Psoas muscle (tissue), 7 donors: ENCODE measurements at regions not wholly inside any gene's neighbourhood (a gene's known extent, or its start where the extent isn't known, plus 50 kb on each side); places are given as distances from the start of the nearest gene placed in this dataset.
A peak's percentile ranks its signal among the peaks of the same experiment; 100 is the strongest.
"Not testable (repeated sequence)": the region's sequence is repeated elsewhere in the genome, so short reads cannot be mapped to it uniquely, and the experiment has no call there.

Source experiments
- ATAC-seq, 4 donors: fragments of 200-7000 bp; cut with Tn5 transposase; one replicate each; pipeline ENCODE4 v1.9.1; 2020; ENCODE audit warnings: moderate library complexity in 3 of 4, mild to moderate bottlenecking in 2 of 4
- DNase-seq, 2 donors: peaks; one replicate each; pipeline ENCODE4 v3.0.0-alpha.2; 2020
- H3K27ac ChIP-seq: fragments of 200-600 bp; one replicate; pipeline ENCODE4 v1.8.0; 2022
- H3K27me3 ChIP-seq, 3 donors: fragments of 200-600 bp in 1 of 3; one replicate each; pipeline versions ENCODE4 v1.6.1 to v1.8.0; 2013 to 2022; ENCODE audit warnings: low read length in 2 of 3, mild to moderate bottlenecking in 2 of 3, moderate library complexity in 1 of 3; ENCODE audit not compliant: insufficient read depth in 3 of 3
- H3K36me3 ChIP-seq, 2 donors: fragments of 200-600 bp in 1 of 2; one replicate each; pipeline versions ENCODE4 v1.6.1 to v1.8.0; 2013 to 2022; ENCODE audit warnings: low read depth in 1 of 2, mild to moderate bottlenecking in 1 of 2, moderate library complexity in 1 of 2; ENCODE audit not compliant: insufficient read depth in 1 of 2
- H3K4me1 ChIP-seq: fragments of 200-600 bp; one replicate; pipeline ENCODE4 v1.8.0; 2022
- H3K4me3 ChIP-seq: fragments of 200-600 bp; one replicate; pipeline ENCODE4 v1.8.0; 2022; ENCODE audit warnings: mild to moderate bottlenecking
- H3K9me3 ChIP-seq: fragments of 200-600 bp; one replicate; pipeline ENCODE4 v1.8.0; 2022
- WGBS, 3 donors: extraction: QIAGEN DNeasy Blood & Tissue Kit; methylation state at CpG; one replicate each; pipeline versions ENCODE4 v1.1.6 to v1.1.7; 2013; 5-methylcytosine and 5-hydroxymethylcytosine counted together
- intact Hi-C, 2 donors: fragments of 100-400 bp; cut with DNase I; formaldehyde crosslinking; loops; one replicate each; pipeline versions ENCODE4 v1.11.0 to v1.14.2; 2022
- TF ChIP-seq, protein P1 (sequence below): fragments of 200-600 bp; IDR thresholded peaks from one replicate; pipeline ENCODE4 v1.8.0; 2022; ENCODE audit warnings: antibody characterized with exemption
- donor health status: healthy with polysubstance abuse.
- donor health status: DM: no; HTN: no; CAD: no; lungs with moderate emphysema.
- donor health status: Bipolar disorder and iron deficiency.
- donor health status: healthy.
- donor health status: DM: yes; HTN: yes; CAD: no.
- donor health status: DM: no; HTN: no; CAD: no.
- donor health status: DM: yes; HTN: yes; CAD: no.

DNA sequence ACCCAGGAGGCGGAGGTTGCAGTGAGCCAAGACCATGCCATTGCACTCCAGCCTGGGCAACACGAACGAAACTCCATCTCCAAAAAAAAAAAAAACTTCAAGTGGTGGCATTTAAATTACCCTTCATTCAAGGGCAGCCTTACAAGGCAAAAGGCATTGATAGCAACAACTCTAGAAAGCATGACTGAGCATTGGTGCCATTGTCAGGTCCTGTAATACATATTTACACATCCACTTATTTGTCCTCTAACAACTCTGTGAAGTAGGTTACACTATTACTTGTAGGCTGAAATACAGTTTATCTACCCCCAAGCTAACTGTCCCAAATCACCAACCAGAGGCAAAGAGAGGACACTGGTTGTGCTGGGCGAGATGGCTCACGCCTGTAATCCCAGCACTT, 52.7 kb upstream of the LARP1 start:
- no peaks in the 10 kb centered on the region for H3K36me3 ChIP-seq
- no peak for ATAC-seq
- TF ChIP-seq, protein P1, sequence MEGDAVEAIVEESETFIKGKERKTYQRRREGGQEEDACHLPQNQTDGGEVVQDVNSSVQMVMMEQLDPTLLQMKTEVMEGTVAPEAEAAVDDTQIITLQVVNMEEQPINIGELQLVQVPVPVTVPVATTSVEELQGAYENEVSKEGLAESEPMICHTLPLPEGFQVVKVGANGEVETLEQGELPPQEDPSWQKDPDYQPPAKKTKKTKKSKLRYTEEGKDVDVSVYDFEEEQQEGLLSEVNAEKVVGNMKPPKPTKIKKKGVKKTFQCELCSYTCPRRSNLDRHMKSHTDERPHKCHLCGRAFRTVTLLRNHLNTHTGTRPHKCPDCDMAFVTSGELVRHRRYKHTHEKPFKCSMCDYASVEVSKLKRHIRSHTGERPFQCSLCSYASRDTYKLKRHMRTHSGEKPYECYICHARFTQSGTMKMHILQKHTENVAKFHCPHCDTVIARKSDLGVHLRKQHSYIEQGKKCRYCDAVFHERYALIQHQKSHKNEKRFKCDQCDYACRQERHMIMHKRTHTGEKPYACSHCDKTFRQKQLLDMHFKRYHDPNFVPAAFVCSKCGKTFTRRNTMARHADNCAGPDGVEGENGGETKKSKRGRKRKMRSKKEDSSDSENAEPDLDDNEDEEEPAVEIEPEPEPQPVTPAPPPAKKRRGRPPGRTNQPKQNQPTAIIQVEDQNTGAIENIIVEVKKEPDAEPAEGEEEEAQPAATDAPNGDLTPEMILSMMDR = no peak
- WGBS, 3 donors = 73 to 93% (median 80%) methylated on average over 5 of the region's 5 CpGs
- no peak overlapping the region for H3K27ac ChIP-seq
- H3K27me3 ChIP-seq = no peaks in the 10 kb centered on the region
- no peak overlapping the region for H3K4me3 ChIP-seq
- no peak for DNase-seq
- H3K9me3 ChIP-seq = no peaks in the 10 kb centered on the region
- H3K4me1 ChIP-seq = peaks cover 16% of the 10 kb centered on the region
- intact Hi-C loops = no loop called here

DNA sequence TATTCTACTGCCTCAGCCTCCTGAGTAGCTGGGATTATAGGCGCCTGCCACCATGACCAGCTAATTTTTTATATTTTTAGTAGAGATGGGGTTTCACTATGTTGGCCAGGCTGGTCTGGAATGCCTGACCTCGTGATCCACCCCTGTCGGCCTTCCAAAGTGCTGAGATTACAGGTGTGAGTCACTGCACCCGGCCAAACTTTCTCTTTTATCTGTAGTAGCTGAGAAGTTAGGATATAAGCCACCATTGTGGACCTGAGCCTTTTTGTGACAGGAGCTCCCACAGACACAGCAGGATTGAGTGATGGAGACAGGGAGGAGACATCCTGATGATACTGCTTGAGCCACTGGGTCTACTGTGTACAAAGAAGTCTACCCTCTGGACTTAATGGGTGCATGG, 53.5 kb upstream of the LARP1 start:
- not testable (repeated sequence) for H3K9me3 ChIP-seq

DNA sequence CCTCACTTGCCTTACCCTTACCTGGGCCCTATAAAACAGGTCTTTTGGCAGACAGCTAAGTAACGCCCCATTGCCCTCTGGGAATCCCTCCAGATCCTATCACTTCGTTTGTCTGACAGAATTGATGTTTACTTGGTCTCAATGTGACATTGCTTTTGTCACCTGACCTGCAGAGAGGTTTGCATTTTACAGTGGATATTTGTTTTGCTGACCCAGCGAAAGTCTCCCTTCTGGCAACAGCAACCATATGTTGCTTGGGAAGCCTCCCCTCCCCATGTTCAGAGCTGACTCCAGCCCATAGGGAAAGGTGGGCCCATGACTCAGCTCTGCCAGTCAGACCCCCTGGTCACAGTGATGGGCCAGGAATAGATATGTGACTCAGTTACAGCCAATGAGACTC, 54.0 kb upstream of the LARP1 start:
- intact Hi-C loops = no loop called here
- Histone ChIP-seq H3K27me3 (no peaks in the 10 kb centered on the region), H3K4me3 (no peak overlapping the region), H3K27ac (peak overlapping the region; percentile 79), H3K4me1 (peaks cover 17% of the 10 kb centered on the region), H3K9me3 (no peaks in the 10 kb centered on the region), H3K36me3 (no peaks in the 10 kb centered on the region)
- 29 to 60% (median 41%) methylated on average over 3 of the region's 3 CpGs for WGBS, 3 donors
- DNase-seq (no peak), ATAC-seq (peak; percentile 66 to 77 (median 73))
- TF ChIP-seq, protein P1 = no peak

More for the DNA sequence above, 53.5 kb upstream of the LARP1 start:
- 33 to 43% (median 34%) methylated on average over 4 of the region's 4 CpGs for WGBS, 3 donors
- peak; percentile 81 to 90 (median 85) for ATAC-seq
- DNase-seq = peak; percentile 30 to 65
- Histone ChIP-seq H3K27ac (peak overlapping the region; percentile 79), H3K4me3 (peak overlapping the region; percentile 2), H3K4me1 (peaks cover 15% of the 10 kb centered on the region)
- intact Hi-C loops, H3K36me3 ChIP-seq, H3K27me3 ChIP-seq: not testable (repeated sequence)

DNA sequence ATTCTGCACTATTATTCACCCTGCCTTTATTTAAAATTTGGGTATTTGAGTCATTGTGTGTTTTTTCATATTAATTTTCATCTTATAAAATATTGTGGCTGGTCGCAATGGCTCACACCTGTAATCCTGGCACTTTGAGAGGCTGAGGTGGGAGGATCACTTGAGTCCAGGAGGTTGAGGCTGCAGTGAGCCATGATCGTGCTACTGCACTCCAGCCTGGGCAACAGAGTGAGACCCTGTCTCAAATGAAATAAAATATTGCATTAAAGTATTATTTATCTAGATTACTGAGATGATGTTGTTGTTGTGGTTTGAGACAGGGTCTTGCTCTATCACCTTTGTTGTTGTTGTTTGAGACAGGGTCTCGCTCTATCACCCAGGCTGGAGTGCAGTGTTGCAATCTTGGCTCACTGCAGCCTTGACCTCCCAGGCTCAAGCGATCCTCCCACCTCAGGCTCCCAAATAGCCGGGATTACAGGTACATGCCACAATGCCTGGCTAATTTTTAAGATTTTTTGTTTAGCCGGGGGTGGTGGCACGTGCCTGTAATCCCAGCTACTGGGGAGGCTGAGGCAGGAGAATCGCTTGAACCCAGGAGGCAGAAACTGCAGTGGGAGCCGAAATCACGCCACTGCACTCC, 54.8 kb upstream of the LARP1 start:
- DNase-seq, intact Hi-C loops, H3K36me3 ChIP-seq, H3K4me3 ChIP-seq, H3K9me3 ChIP-seq, ATAC-seq, H3K27ac ChIP-seq, H3K27me3 ChIP-seq: not testable (repeated sequence)
- WGBS, 3 donors = 93 to 96% (median 94%) methylated on average over 10 of the region's 10 CpGs
- H3K4me1 ChIP-seq = peaks cover 20% of the 10 kb centered on the region

DNA sequence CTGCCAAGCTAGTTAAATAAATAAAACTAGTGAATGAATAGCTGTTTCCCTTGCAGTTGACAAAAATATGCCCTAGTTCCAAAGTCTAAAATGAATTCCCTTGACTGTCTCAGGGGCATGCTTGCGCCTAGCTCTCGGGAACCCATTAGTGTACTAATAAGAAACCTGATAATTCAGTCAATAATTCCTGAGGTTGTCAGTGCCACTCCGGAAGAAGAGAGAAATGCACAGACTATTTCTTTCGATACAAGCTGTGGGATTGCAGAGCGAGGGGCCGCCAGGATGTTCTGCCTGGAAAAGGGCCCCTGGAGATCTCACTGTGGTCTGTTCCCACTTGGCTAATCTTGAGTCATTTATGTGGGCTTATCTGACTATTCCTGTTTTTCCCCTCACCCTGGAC, 56.4 kb upstream of the LARP1 start:
- Histone ChIP-seq H3K27ac (no peak overlapping the region), H3K9me3 (no peaks in the 10 kb centered on the region), H3K4me1 (peaks cover 17% of the 10 kb centered on the region), H3K4me3 (no peak overlapping the region), H3K36me3 (no peaks in the 10 kb centered on the region), H3K27me3 (no peaks in the 10 kb centered on the region)
- no peak for ATAC-seq
- intact Hi-C loops = no loop called here
- TF ChIP-seq, protein P1 = no peak
- no peak for DNase-seq
- 76 to 85% (median 83%) methylated on average over 6 of the region's 6 CpGs for WGBS, 3 donors

DNA sequence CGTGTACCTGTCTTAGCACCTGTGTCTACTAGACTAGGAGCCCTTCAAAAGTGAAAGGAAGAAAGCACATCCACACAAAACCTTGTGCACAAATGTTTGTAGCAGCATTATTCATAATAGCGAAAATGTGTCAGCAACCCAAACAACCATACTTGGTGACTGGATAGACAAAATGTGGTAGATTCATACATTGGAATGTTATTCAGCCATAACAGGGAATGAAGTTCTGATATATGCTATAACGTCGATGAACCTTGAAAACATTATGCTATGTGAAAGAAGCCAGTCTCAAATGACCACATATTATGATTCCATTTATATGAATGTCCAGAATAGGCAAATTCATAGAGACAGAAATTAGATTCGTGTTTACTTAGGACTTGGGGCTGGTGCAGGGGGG, 57.8 kb upstream of the LARP1 start:
- H3K9me3 ChIP-seq = no peaks in the 10 kb centered on the region
- peaks cover 18% of the 10 kb centered on the region for H3K4me1 ChIP-seq
- TF ChIP-seq, protein P1 = no peak
- H3K4me3 ChIP-seq = no peak overlapping the region
- WGBS, 3 donors = 65 to 76% (median 71%) methylated on average over 5 of the region's 5 CpGs
- DNase-seq = no peak
- no peaks in the 10 kb centered on the region for H3K36me3 ChIP-seq
- intact Hi-C loops = no loop called here
- ATAC-seq = no peak
- no peaks in the 10 kb centered on the region for H3K27me3 ChIP-seq
- H3K27ac ChIP-seq = no peak overlapping the region
